HCT116 (cell line): ENCODE measurements at regions not wholly inside any gene's neighbourhood (a gene's known extent, or its start where the extent isn't known, plus 50 kb on each side); places are given as distances from the start of the nearest gene placed in this dataset.

Source experiments
- ATAC-seq: fragments of 200-7000 bp; cut with Tn5 transposase; 2 replicates; pipeline ENCODE4 v1.9.1; 2020; ENCODE audit warnings: mild to moderate bottlenecking, moderate library complexity
- BruUV-seq: library from RNA; stranded (reverse); fragments of 400-500 nt; replicated peaks from 2 replicates; lab custom pipeline; 2021; lab: Mats Ljungman, UMichigan
- CTCF ChIA-PET: fragments of 300-600 bp; sonication (Branson Sonifier 250); formaldehyde crosslinking; loops from one replicate; lab custom pipeline; 2021; ENCODE audit warnings: antibody characterized with exemption; lab: Charles Lee
- POLR2A ChIA-PET: fragments of 300-600, 350-600 bp; sonication (Branson Sonifier 250); formaldehyde crosslinking; loops from one replicate; lab custom pipeline; 2021; ENCODE audit warnings: antibody characterized with exemption; lab: Charles Lee
- RAD21 ChIA-PET, 2 experiments: fragments of 300-600 bp; sonication (Branson Sonifier 250); formaldehyde crosslinking; loops; one replicate each; lab custom pipeline; 2023; ENCODE audit warnings: low total read pairs in 2 of 2; ENCODE audit not compliant: uncharacterized antibody in 2 of 2, unreplicated experiment in 2 of 2, low non-redundant PET in 1 of 2; lab: Charles Lee
- DNase-seq: peaks from one replicate; pipeline ENCODE4 v3.0.0-alpha.2; 2010; ENCODE audit warnings: low read depth, low spot score
- H2AFZ ChIP-seq: fragments of 200-600 bp; shearing (Covaris generic), sonication (generic); 2 replicates; pipeline ENCODE4 v1.6.1; 2017; ENCODE audit warnings: low read depth, mixed run types, mixed read lengths, antibody characterized with exemption, low read length; ENCODE audit not compliant: poor library complexity, severe bottlenecking
- H3K27ac ChIP-seq: 2 replicates; pipeline ENCODE4 v1.5.1; 2012; ENCODE audit warnings: low read depth, low read length
- H3K27me3 ChIP-seq: fragments of 200-600 bp; sonication (generic); 2 replicates; pipeline ENCODE4 v1.6.1; 2016; ENCODE audit warnings: mixed run types, low read length, mixed read lengths; ENCODE audit not compliant: insufficient read depth
- H3K36me3 ChIP-seq, 2 experiments: fragments of 200-500 bp in 1 of 2; fragments of 200-600 bp in 1 of 2; sonication (Bioruptor generic) in 1 of 2; sonication (generic) in 1 of 2; 2 replicates each; pipeline versions ENCODE4 v1.5.1 to v1.6.1; 2014 to 2016; ENCODE audit warnings: low read length in 2 of 2, inconsistent platforms in 1 of 2, mixed read lengths in 1 of 2, mixed run types in 1 of 2; ENCODE audit not compliant: insufficient read depth in 2 of 2, control insufficient read depth in 1 of 2
- H3K4me1 ChIP-seq, 2 experiments: fragments of 200-600 bp in 1 of 2; sonication (generic) in 1 of 2; 2 replicates each; pipeline versions ENCODE4 v1.5.1 to v1.6.1; 2012 to 2017; ENCODE audit warnings: low read length in 2 of 2, inconsistent platforms in 1 of 2, mild to moderate bottlenecking in 1 of 2, mixed read lengths in 1 of 2, mixed run types in 1 of 2, moderate library complexity in 1 of 2; ENCODE audit not compliant: insufficient read depth in 2 of 2, control insufficient read depth in 1 of 2
- H3K4me2 ChIP-seq: fragments of 200-600 bp; sonication (generic); 2 replicates; pipeline ENCODE4 v1.6.1; 2017; ENCODE audit warnings: mixed run types, low read length, mixed read lengths
- H3K4me3 ChIP-seq, 2 experiments: fragments of 200-600 bp in 1 of 2; sonication (generic) in 1 of 2; replicated peaks in 1 of 2; 2 replicates each; pipeline ENCODE4 v1.5.1; 2011 to 2016; ENCODE audit warnings: low read length in 2 of 2, control low read depth in 1 of 2, low read depth in 1 of 2, mild to moderate bottlenecking in 1 of 2, mixed read lengths in 1 of 2, mixed run types in 1 of 2
- H3K79me2 ChIP-seq: fragments of 200-600 bp; sonication (generic); 2 replicates; pipeline ENCODE4 v1.6.1; 2017; ENCODE audit warnings: mild to moderate bottlenecking, mixed run types, low read length, moderate library complexity, mixed read lengths; ENCODE audit not compliant: insufficient read depth
- H3K9ac ChIP-seq: fragments of 200-600 bp; sonication (generic); 2 replicates; pipeline ENCODE4 v1.6.1; 2016; ENCODE audit warnings: low read length, mixed read lengths
- H3K9me2 ChIP-seq: fragments of 200-600 bp; sonication (generic), shearing (Covaris generic); 2 replicates; pipeline ENCODE4 v1.6.1; 2017; ENCODE audit warnings: mixed run types, mild to moderate bottlenecking, moderate library complexity; ENCODE audit not compliant: insufficient read depth
- H3K9me3 ChIP-seq, 2 experiments: fragments of 200-500 bp in 1 of 2; fragments of 200-600 bp in 1 of 2; sonication (Bioruptor generic) in 1 of 2; sonication (generic) in 1 of 2; 2 replicates each; pipeline ENCODE4 v1.6.1; 2014 to 2017; ENCODE audit warnings: low read length in 2 of 2, mixed read lengths in 2 of 2, inconsistent platforms in 1 of 2, low read depth in 1 of 2, mild to moderate bottlenecking in 1 of 2, mixed run types in 1 of 2, moderate library complexity in 1 of 2; ENCODE audit not compliant: control insufficient read depth in 1 of 2, insufficient read depth in 1 of 2
- H4K20me1 ChIP-seq: fragments of 200-600 bp; sonication (generic), shearing (Covaris generic); 2 replicates; pipeline ENCODE4 v1.6.1; 2017; ENCODE audit warnings: mixed run types, mild to moderate bottlenecking, moderate library complexity; ENCODE audit not compliant: insufficient read depth
- ATF3 ChIP-seq: IDR thresholded peaks from 2 replicates; pipeline ENCODE4 v1.6.1; 2012
- CEBPB ChIP-seq: IDR thresholded peaks from 2 replicates; pipeline ENCODE4 v1.6.1; 2012; ENCODE audit warnings: low read depth
- CTCF ChIP-seq, 3 experiments: fragments of 200-600 bp in 1 of 3; sonication (generic) in 1 of 3; IDR thresholded peaks in 2 of 3; conservative IDR thresholded peaks in 1 of 3; 2 replicates each; pipeline ENCODE4 v1.5.1; 2012 to 2017; ENCODE audit warnings: low read depth in 2 of 3, low read length in 2 of 3, antibody characterized with exemption in 1 of 3, borderline replicate concordance in 1 of 3, control low read depth in 1 of 3, mild to moderate bottlenecking in 1 of 3, mixed read lengths in 1 of 3, mixed run types in 1 of 3, moderate library complexity in 1 of 3; ENCODE audit not compliant: insufficient read depth in 1 of 3
- ELF1 ChIP-seq: IDR thresholded peaks from 2 replicates; pipeline ENCODE4 v1.6.1; 2012; ENCODE audit warnings: low read depth, borderline replicate concordance
- EZH2 ChIP-seq: fragments of 200-600 bp; sonication (generic); IDR thresholded peaks from 2 replicates; pipeline ENCODE4 v1.6.1; 2017; ENCODE audit warnings: antibody characterized with exemption, mixed run types
- JUND ChIP-seq: IDR thresholded peaks from 2 replicates; pipeline ENCODE4 v1.6.1; 2012
- MAX ChIP-seq: IDR thresholded peaks from 2 replicates; pipeline ENCODE4 v1.6.1; 2012
- POLR2AphosphoS5 ChIP-seq: IDR thresholded peaks from 2 replicates; pipeline ENCODE4 v1.6.1; 2011; ENCODE audit warnings: mild to moderate bottlenecking, low read depth, low read length, moderate library complexity
- RAD21 ChIP-seq: IDR thresholded peaks from 2 replicates; pipeline ENCODE4 v1.6.1; 2012; ENCODE audit warnings: low read depth, mild to moderate bottlenecking
- REST ChIP-seq: IDR thresholded peaks from 2 replicates; pipeline ENCODE4 v1.6.1; 2012; ENCODE audit warnings: low read depth
- SP1 ChIP-seq: IDR thresholded peaks from 2 replicates; pipeline ENCODE4 v1.6.1; 2012; ENCODE audit warnings: low read depth
- SRF ChIP-seq: IDR thresholded peaks from 2 replicates; pipeline ENCODE4 v1.6.1; 2012; ENCODE audit warnings: low read depth
- YY1 ChIP-seq: IDR thresholded peaks from 2 replicates; pipeline ENCODE4 v1.6.1; 2011; ENCODE audit warnings: low read length, low read depth, moderate library complexity, mild to moderate bottlenecking; ENCODE audit not compliant: insufficient replicate concordance; ENCODE audit errors: extremely low read depth
- ZFX ChIP-seq: fragments of 450-650 bp; IDR thresholded peaks from 2 replicates; pipeline ENCODE4 v1.6.1; 2017
- intact Hi-C: fragments of 100-400 bp; cut with micrococcal nuclease; formaldehyde crosslinking; loops from 2 replicates; pipeline ENCODE4 v1.10.0; 2022

GRCh38 chr9:105836936-105837660 is 142.8 kb downstream of the TMEM38B start:
- no peak overlapping the region for H2AFZ ChIP-seq
- no peaks in the 10 kb centered on the region for H3K79me2 ChIP-seq
- H3K9ac ChIP-seq, result no peak overlapping the region
- no peak for ATAC-seq
- no peaks in the 10 kb centered on the region; a peak in 1 of 4 replicates for H3K4me1 ChIP-seq
- H3K9me2 ChIP-seq, result no peaks in the 10 kb centered on the region
- no peak overlapping the region for H3K4me3 ChIP-seq
- H3K36me3 ChIP-seq, result no peaks in the 10 kb centered on the region
- ChIA-PET RAD21 (no interaction called here), POLR2A (no interaction called here), CTCF (no interaction called here)
- no peak for DNase-seq
- BruUV-seq, result no TSS peak
- no peak overlapping the region for H3K27ac ChIP-seq
- intact Hi-C loops, result no loop called here
- no peak for TF ChIP-seq SRF
- TF ChIP-seq CEBPB, result no peak
- TF ChIP-seq ZFX, result no peak
- TF ChIP-seq JUND, result no peak
- no peak for TF ChIP-seq YY1
- no peak for TF ChIP-seq CTCF (IDR thresholded peaks at IDR 0.05 in 2 of 3, conservative IDR thresholded peaks at IDR 0.05 in 1 of 3; ENCODE audit: borderline replicate concordance in 1 of 3, insufficient read depth in 1 of 3, low read depth in 2 of 3, low read length in 2 of 3)
- TF ChIP-seq MAX, result no peak
- TF ChIP-seq RAD21, result no peak
- TF ChIP-seq REST, result no peak
- no peak for TF ChIP-seq SP1
- TF ChIP-seq ATF3, result no peak
- TF ChIP-seq POLR2AphosphoS5, result no peak
- no peak for TF ChIP-seq EZH2
- no peak for TF ChIP-seq ELF1
- no peaks in the 10 kb centered on the region for H3K27me3 ChIP-seq
- H3K4me2 ChIP-seq, result no peak overlapping the region
- no peaks in the 10 kb centered on the region for H4K20me1 ChIP-seq
- H3K9me3 ChIP-seq, result no peaks in the 10 kb centered on the region
